Prostate gland (tissue), 2 donors: ENCODE measurements at regions not wholly inside any gene's neighbourhood (a gene's known extent, or its start where the extent isn't known, plus 50 kb on each side); places are given as distances from the start of the nearest gene placed in this dataset.

Source experiments
- DNase-seq: peaks from one replicate; pipeline ENCODE4 v3.0.0-alpha.2; 2019; ENCODE audit warnings: low spot score
- H3K27ac ChIP-seq, 2 donors: fragments of 200-600 bp; sonication (generic); 2 replicates each; pipeline ENCODE4 v1.5.1; 2017 to 2019
- H3K27me3 ChIP-seq: fragments of 200-600 bp; sonication (generic); replicated peaks from 2 replicates; pipeline ENCODE4 v1.5.1; 2019; ENCODE audit not compliant: insufficient read depth
- H3K36me3 ChIP-seq, 2 donors: fragments of 200-600 bp; sonication (generic); 1 replicate in 1 of 2; 2 replicates in 1 of 2; pipeline versions ENCODE4 v1.5.1 to v1.8.1; 2017 to 2019
- H3K4me1 ChIP-seq: fragments of 200-600 bp; sonication (generic); replicated peaks from 2 replicates; pipeline ENCODE4 v1.5.1; 2019
- H3K4me3 ChIP-seq, 2 donors: fragments of 200-600 bp; sonication (generic); 2 replicates each; pipeline ENCODE4 v1.5.1; 2017 to 2019
- H3K9me3 ChIP-seq: fragments of 200-600 bp; sonication (generic); 2 replicates; pipeline ENCODE4 v1.5.1; 2017
- CTCF ChIP-seq, 4 experiments: fragments of 200-600 bp in 2 of 4; fragments of 450-650 bp in 2 of 4; sonication (generic) in 2 of 4; IDR thresholded peaks; 1 replicate in 3 of 4; 2 replicates in 1 of 4; pipeline ENCODE4 v1.5.1; 2016 to 2019; ENCODE audit warnings: antibody characterized with exemption in 4 of 4, mild to moderate bottlenecking in 2 of 4, moderate library complexity in 2 of 4
- POLR2A ChIP-seq: fragments of 450-650 bp; IDR thresholded peaks from one replicate; pipeline ENCODE4 v1.6.1; 2016; ENCODE audit warnings: antibody characterized with exemption, mild to moderate bottlenecking
- POLR2AphosphoS5 ChIP-seq: sonication (generic); formaldehyde crosslinking; IDR thresholded peaks from one replicate; pipeline ENCODE4 v1.6.1; 2017; ENCODE audit warnings: antibody characterized with exemption
- WGBS: methylation state at CpG from one replicate; pipeline ENCODE4 v1.1.5; 2018; 5-methylcytosine and 5-hydroxymethylcytosine counted together
- intact Hi-C: fragments of 100-400 bp; cut with DNase I; formaldehyde crosslinking; loops from one replicate; pipeline ENCODE4 v1.14.2; 2022

GRCh38 chr12:34357791-34358190, 335.5 kb downstream of the ALG10 start:
- H3K36me3 ChIP-seq, result no peaks in the 10 kb centered on the region
- no peak overlapping the region for H3K27ac ChIP-seq
- H3K4me3 ChIP-seq, result no peak overlapping the region
- H3K27me3 ChIP-seq, result no peaks in the 10 kb centered on the region
- H3K4me1 ChIP-seq, result no peaks in the 10 kb centered on the region
- no peaks in the 10 kb centered on the region for H3K9me3 ChIP-seq
- DNase-seq, result no peak
- intact Hi-C loops, result no loop called here
- TF ChIP-seq CTCF (IDR thresholded peaks at IDR 0.05), result no peak
- TF ChIP-seq POLR2AphosphoS5, result no peak
- TF ChIP-seq POLR2A, result no peak
- 40% methylated on average over 20 of the region's 20 CpGs for WGBS

DNA sequence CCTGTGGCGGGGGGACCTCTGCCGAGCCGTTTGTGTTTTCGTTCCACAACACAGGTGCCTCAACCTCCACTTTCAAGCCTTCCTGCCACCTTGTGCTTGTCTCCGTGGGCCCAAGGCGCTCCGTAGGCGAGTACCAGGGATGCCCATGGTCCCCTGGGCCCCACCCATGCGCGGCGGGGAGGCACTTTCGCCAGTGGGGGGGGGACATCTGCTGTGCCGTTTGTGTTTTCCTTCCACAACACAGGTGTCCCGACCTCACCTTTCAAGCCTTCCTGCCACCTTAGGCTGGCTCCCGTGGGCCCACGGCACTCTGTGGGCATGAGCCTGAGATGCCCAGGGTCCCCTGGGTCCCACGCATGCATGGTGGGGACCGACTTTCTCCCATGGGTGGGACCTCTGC, 335.9 kb downstream of the ALG10 start:
- no peak for DNase-seq
- H3K27me3 ChIP-seq, result no peaks in the 10 kb centered on the region
- no peaks in the 10 kb centered on the region for H3K9me3 ChIP-seq
- no peaks in the 10 kb centered on the region for H3K36me3 ChIP-seq
- 58% methylated on average over 18 of the region's 18 CpGs for WGBS
- intact Hi-C loops, result no loop called here
- H3K4me3 ChIP-seq, result no peak overlapping the region
- H3K4me1 ChIP-seq, result no peaks in the 10 kb centered on the region
- TF ChIP-seq POLR2AphosphoS5, result no peak
- TF ChIP-seq CTCF (IDR thresholded peaks at IDR 0.05), result no peak
- TF ChIP-seq POLR2A, result no peak
- no peak overlapping the region for H3K27ac ChIP-seq

GRCh38 chr12:34361721-34362316, 339.5 kb downstream of the ALG10 start:
- H3K36me3 ChIP-seq, result no peaks in the 10 kb centered on the region
- no peaks in the 10 kb centered on the region for H3K4me1 ChIP-seq
- TF ChIP-seq POLR2A (no peak), POLR2AphosphoS5 (no peak), CTCF (IDR thresholded peaks at IDR 0.05) (no peak)
- 45% methylated on average over 30 of the region's 30 CpGs for WGBS
- H3K27ac ChIP-seq, result no peak overlapping the region
- DNase-seq, result no peak
- intact Hi-C loops, result no loop called here
- no peaks in the 10 kb centered on the region for H3K27me3 ChIP-seq
- H3K9me3 ChIP-seq, result no peaks in the 10 kb centered on the region
- no peak overlapping the region for H3K4me3 ChIP-seq

DNA sequence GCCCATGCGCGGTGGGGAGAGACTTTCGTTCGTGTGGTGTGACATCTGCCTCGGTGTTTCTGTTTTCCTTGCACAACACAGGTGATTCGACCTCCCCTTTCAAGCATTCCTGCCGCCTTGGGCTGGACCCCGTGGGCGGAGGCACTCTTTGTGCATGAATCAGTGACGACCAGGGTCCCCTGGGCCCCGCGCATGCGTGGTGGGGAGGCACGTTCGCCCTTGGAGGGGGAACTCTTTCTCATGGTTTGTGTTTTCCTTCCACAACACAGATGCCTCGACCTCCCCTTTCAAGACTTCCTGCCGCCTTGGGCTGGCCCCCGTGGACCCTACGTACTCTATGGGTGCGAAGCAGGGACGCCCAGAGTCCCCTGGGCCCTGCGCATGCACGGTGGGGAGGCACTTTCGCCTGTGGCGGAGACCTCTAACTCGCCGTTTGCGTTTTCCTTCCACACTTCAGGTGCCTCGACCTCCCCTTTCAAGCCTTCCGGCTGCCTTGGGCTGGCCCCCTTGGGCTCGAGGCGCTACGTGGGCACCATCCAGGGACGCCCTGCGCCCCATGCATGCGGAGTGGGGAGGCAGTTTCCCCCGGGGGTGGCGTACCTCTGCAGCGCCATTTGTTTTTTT, 340.9 kb downstream of the ALG10 start:
- Histone ChIP-seq H3K27me3 (no peaks in the 10 kb centered on the region), H3K9me3 (no peaks in the 10 kb centered on the region), H3K27ac (no peak overlapping the region), H3K4me3 (no peak overlapping the region), H3K4me1 (no peaks in the 10 kb centered on the region), H3K36me3 (no peaks in the 10 kb centered on the region)
- no peak for DNase-seq
- WGBS, result 53% methylated on average over 39 of the region's 39 CpGs
- intact Hi-C loops, result no loop called here
- TF ChIP-seq CTCF (IDR thresholded peaks at IDR 0.05) (no peak), POLR2AphosphoS5 (no peak), POLR2A (no peak)

- no peaks in the 10 kb centered on the region for H3K36me3 ChIP-seq
- no peak for DNase-seq
- intact Hi-C loops, result no loop called here
- WGBS, result 62% methylated on average over 15 of the region's 15 CpGs
- no peak for TF ChIP-seq CTCF (IDR thresholded peaks at IDR 0.05)
- no peak for TF ChIP-seq POLR2A
- no peak for TF ChIP-seq POLR2AphosphoS5
- no peaks in the 10 kb centered on the region for H3K27me3 ChIP-seq
- H3K4me3 ChIP-seq, result no peak overlapping the region
- no peaks in the 10 kb centered on the region for H3K9me3 ChIP-seq
- no peak overlapping the region for H3K27ac ChIP-seq
- no peaks in the 10 kb centered on the region for H3K4me1 ChIP-seq
Measured at GRCh38 chr12:34368079-34368478, 345.8 kb downstream of the ALG10 start.
